Stimulated activated CD8-positive, alpha-beta memory T cell treated with anti-CD3 and anti-CD28 coated beads, Interleukin-12 subunit alpha, Interleukin-12 subunit beta, amount 100 ng/mL, for 4 hours (primary cell): ENCODE measurements at regions not wholly inside any gene's neighbourhood (a gene's known extent, or its start where the extent isn't known, plus 50 kb on each side); places are given as distances from the start of the nearest gene placed in this dataset.

Source experiments
- DNase-seq: peaks from one replicate; pipeline ENCODE4 v3.0.0-alpha.2; 2020; ENCODE audit warnings: low read depth

DNA sequence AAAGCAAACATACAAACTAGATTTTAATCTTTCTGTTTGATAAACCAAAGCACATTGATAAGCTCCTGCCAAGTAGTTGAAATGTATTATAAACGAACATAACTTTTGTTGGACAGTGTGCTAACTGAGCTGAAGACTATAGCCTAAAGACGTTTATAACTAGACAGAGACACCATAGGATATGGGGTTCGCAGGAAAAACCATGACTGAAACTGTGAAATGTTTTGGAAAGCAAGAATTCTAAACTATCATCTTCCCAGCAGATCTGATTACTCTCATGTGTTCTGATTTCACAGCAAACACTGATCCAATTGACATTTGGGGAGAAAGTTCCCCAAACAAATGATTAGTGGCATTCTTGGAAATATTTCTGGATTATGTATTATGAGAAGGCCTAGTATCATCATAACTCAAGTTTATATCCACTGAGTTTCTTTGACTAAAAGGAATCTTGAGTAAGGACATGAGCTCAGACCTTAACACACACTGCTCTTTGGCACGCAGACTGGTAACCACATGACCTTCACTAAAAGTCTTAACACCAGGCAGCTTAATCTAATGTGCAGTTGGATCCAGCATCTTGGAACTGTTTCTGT, 375.2 kb downstream of the ZNF608 start:
- no peak for DNase-seq

DNA sequence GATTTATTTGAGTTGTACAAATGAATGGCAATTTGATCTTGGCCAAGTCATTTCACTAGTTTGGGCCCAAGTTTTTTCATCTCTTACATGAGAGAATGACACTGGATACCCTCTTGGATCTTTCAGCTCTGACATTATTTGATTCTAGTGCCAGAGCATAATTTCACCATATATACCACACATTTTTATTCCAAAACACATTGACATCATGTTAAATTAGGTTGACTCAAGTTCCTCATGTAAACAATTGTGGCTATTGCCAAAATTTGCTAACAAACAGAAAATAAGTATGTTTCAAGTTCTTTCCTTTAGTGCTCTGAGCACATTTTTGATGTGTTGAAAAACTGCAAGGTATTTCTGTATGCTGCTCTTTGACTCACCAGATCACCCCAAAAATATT, 375.8 kb downstream of the ZNF608 start:
- DNase-seq: no peak

DNA sequence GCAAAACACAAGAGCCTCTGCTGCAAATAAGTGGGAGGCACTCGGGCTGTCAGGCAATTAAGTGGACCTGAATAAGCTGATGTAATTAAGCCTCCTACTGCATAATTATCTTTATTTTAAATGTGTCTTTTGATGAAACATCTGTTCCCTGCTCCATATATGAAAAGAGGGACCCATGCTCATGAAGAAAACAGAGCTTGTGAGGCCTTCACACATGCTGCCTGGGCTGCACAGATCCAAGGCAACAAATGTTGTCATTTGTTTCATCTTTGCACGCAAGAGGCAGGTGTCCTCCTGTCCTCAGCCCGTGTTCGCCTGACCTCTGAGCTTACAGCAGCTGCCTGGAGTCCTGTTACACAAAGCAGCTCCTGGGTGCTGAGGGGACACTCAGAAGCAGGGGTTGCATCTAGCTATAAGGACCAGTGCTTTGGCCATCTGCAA, 381.1 kb downstream of the ZNF608 start:
- DNase-seq: no peak

DNA sequence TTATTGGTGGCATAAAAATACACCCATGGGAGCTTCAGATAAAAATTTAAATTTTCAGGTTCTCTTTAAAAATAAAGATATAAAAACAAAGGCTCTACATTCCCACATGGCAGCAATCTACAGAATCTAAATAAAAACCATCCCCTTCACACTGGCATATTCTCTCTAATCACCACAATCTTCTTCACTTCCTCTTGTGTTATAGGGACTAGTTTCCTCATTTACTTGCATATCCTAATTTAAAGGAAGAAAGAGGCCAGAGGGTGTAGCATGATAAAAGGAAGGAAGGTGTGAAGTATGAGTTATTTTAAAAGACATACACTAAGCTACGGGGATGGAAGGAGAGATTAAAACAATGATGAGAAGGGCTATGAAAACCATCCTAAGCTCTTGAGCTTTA, 390.5 kb downstream of the ZNF608 start:
- DNase-seq: no peak

DNA sequence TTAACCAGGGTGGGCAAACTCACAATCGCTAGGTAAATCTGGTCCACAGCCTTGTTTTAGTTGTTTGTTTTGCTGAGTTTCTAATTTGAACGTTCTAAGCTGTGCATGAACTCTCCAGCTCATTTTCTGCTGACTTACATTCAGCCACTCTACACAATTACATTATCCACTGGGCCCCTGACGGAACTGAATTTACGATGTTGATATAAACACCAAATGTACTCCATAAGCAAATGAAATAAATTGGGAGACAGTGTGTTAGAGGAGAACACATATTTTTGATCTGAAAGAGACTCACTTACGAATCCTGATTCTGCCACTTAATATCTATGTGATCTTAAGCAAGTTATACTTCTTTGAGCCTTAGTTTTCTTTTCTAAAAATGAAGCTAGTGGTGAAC, 393.4 kb downstream of the ZNF608 start:
- DNase-seq: no peak

DNA sequence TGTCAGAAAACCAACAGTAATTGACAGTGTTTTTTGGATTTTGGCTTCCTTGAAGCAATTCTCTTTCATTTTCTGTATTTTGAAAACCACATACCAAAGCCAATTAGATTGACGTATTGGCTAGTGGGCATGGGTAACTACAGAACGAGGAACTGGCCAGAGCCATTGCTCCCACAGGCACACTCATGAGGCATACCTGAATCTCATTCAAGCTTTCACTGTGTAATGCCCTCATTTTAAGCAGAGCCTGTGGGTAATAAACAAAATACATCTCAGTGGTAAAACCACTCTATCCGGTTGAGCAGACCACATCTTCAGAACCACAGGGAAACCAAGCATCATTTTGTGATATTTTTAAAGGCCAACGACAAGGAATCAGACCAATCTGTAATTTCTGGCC, 394.1 kb downstream of the ZNF608 start:
- DNase-seq: no peak

DNA sequence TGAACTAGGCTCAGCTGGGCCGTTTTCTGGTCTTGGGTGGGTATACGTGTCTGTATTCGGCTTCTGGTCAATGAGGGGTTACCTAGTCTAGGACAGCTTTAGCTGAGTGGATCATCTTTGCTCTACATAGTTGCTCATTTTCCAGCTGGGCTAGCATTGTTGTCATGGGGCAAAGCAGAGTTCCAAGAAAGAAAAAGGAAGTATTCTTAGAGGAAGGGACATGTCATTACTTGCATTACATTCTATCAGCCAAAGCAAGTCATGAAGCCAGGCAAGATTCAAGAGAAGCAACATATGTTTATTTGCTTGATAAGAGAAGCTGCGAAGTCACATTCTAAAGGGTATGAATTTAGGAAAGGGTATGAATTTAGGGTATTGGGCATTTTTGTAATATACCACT, 396.5 kb downstream of the ZNF608 start:
- no peak for DNase-seq

DNA sequence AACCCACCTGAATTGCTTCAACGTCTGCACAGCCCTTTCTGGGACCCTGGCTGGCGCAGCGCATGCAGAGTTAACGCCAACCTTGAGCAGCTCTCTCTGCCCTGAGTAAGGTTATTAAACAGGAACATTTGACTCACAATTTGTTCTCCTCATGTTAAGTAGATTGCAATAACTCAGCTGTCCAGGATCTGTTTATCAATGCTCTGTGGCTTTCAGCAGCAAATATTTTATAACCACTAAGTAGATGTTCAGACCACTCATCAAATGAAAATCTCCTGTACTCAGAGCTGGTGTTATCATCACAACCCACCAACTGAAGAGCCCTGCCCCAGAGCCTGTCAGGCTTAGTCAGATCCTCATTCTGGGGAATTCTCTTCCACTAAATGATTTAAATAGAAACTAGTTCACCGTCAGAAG, 403.0 kb downstream of the ZNF608 start:
- no peak for DNase-seq

DNA sequence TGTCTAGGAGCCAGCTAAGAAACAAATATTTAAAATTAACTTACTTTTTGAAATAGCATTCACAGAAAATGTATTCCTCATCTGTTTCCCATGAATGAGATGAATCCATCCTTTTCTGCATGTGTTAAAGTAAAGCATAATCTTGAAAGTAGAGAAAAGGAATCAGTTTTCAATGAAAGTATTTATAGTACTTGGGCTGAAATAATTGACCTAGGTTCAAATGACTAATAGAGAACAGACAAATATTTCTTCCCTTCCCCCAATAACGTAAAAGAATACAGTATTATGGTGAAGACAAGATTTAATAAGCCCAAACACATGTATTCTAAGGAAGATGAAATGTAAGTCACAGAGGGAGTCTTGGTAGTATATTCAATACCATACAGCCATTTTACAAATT, 403.5 kb downstream of the ZNF608 start:
- no peak for DNase-seq

DNA sequence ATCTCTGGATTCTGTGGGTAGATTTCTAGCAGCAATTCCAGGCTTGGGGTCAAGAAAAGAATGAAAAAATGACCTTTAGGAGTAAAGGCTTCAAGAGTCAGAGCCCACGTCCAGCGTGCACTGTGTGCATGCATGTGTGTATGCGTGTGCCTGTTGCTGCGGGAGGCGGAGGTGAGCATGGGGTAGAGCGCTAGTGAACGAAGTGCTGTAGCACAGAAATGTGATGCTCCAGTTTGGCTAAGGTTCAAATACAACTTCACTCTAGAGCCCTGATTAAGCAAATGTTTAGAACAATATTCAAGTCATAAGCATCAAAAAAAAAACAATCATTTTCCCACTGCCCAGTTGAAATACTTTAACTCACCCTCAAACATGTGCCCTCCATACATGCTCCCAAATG, 403.9 kb downstream of the ZNF608 start:
- no peak for DNase-seq

DNA sequence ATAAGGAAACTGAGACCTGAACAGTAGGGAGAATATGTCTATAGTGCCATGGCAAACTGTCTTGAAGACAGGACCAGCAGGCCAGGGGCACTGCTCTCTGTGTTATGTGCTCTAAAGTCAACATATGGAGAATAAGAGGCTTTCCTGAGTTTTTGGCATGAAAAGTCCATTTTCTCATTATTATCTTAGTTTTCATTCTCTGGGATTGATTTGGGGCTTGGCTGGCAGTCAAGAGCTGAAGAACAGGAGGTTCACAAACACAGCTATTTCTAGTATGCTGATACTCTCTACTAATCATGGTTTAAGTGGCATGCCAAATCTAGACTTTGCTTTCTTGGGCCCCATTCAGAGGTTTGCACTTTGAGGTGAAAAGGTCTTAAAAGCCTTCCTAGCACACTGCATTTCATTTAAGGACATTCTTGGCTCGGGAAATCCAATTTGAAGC, 404.4 kb downstream of the ZNF608 start:
- no peak for DNase-seq

DNA sequence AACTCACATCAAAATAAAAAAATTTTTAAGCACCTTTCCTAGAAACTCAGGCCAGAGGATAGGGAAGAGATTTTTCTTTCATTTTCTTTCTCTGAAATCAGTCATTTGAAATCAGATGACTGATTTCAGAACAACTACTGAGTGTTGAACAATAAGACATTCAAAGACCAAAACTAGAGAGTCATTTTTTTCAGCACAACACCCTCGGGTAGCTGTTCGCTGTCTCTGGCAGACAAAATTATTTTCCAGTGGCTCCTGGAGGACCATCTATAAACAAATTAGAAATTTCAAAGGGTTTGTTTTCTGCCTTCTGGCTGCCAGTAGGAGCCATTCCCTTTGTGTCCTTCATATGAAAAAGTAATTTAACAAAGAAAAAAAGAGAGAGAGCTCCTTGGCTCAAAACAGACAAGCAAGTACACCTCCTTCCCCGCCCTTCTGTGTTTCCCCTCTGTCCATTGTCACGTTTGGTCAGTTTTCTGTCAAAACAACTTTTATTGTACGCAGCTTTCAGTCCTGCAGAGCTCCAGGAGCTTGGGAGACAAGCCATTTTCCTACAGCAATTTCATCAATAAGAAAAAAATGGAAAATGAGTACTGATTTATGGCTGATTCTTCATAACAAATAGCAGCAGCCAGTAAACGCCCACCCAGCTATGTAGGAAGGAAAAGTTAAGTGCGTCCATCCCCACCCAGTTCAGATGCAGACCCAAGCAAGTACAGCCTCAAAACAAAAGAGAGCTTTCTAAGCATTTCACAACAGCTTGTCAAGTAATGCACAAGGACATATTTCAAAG, 405.2 kb downstream of the ZNF608 start:
- DNase-seq: no peak

DNA sequence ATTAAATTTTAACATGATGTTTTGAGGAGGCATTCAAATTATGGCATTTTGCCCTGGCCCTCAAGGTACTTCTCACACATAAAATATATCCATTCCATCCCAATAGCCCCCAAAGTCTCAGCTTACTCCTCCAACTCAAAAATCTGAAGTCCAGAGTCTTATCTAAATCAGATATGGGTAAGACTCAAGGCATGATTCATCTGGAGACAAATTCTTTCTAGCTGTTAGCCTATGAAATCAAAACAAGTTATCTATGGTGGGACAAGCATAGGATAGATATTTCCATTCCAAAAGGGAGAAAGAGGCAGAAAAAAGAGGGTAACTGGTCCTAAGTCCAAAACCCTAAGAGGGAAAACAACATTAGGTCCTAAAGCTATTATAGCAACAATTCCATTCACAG, 408.4 kb downstream of the ZNF608 start:
- DNase-seq: no peak

DNA sequence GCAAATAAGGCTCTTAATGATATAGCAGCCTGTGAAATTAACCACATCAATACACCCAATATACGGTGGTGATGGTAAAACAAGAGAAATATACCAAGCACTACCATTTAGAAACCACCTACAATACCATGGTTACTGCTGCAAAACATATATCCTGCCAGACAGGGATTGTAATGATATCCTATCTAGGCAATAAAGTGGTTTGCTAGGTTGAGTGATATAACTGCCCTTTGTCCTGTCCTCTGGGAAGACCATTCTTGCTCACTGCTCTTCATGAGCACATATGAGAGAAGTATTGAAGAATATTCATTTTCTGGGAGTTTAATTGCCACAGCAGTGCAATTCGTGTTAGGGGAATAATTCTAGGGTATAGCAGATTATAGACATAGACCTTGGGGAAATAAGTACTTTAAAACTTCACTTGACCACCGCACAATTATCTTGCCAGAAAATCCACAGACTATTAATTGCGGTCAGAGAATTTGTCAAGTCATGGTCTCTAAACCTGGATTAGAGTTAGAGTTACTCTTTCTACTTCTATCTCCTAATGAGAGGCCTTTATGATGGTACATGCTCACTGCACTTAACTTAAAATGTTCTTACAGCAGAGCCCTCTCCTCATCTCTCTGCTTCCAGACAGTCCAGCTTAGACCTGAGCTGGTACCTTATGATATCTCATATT, 413.0 kb downstream of the ZNF608 start:
- no peak for DNase-seq

DNA sequence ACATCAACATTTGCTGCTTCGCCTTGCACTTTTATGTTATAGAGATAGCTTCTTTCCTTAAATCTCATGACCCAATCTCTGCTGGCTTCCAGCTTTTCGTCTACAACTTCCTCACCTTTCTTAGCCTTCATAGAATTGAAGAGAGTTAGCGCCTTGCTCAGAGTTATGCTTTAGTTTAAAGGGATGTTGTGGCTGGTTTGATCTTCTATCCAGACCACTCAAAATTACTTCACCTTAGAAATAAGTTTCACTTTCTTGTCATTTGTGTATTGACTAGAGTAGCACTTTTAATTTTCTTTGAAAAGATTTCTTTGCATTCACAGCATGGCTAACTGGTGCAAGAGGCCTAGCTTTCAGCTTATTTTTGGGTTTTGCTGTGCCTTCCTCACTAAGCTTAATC, 414.2 kb downstream of the ZNF608 start:
- no peak for DNase-seq

DNA sequence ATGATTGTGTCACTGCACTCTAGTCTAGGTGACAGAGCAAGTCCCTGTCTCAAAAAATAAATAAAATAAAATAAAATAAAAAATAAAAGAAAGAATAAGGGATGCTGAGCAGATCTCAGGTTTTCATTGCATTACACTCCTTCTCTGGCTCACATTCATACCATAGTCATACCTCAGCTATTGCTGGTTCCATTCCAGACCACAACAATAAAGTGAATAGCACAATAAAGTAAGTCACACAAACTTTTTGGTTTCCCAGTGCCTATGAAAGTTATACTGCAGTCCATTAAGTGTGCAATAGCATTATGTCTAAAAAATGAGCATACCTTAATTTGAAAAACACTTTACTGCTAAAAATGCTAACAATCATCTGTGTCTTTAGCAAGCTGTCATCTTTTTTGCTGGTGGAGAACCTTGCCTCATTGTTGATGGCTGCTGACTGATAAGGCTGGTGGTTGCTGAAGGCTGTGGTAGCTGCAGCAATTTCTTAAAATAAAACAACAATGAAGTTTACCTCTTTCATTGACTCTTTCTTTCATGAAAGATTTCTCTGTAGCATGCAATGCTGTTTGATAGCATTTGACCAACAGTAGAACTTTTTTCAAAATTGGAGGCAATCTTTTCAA, 415.7 kb downstream of the ZNF608 start:
- DNase-seq: no peak

DNA sequence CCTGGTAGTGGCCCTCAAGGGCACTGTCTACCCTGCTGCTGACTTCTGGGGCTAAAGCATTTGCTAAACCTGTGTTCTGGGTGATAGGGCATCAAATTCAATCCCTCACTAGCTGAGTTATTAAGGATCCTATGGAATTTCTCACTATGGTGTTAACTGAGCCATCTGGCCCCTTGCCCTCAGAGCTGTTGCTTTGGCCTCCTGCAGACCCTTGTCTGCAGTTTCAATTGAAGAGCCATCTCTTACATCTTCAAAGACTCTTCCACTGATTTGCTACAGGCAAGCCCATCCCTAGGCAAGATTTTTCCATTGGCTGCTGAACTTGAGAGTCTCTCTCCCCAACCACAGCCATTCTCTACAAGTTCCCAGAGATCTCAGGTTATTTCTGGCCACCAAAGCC, 418.2 kb downstream of the ZNF608 start:
- no peak for DNase-seq

DNA sequence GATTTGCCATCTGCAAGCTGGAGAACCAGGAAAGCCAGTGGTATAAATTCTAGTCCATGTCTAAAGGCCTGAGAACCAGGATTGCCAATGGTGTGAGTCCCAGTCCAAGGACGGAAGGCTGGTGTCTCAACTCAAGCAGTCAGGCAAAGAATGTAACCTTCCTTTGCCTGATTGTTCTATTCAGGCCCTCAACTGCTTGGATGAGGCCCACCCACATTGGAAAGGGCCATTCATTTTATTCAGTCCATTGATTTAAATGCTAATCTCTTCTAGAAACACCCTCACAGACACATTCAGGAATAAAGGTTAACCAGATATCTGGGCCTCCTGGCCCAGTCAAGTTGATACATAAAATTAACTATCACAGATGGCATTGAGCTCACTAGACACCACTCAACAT, 427.8 kb downstream of the ZNF608 start:
- DNase-seq: no peak

DNA sequence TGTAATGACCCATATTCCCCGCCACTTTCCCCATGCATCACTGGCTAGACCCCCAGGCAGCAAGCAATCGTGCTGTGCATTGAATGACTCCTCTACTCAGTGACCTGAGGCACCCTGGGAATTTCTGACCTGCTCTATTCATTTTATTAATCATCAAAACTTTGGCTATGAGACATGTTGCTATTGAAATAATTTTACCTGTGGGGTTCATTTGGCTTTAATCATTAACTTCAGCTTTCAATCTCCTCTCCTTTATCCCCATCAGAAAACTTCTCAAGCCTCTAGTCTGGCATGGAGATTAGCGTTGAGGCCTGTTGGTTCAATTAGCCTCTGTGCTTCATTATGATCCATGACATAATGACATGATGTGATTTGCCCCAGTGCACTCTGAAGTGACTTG, 429.0 kb downstream of the ZNF608 start:
- DNase-seq: no peak

DNA sequence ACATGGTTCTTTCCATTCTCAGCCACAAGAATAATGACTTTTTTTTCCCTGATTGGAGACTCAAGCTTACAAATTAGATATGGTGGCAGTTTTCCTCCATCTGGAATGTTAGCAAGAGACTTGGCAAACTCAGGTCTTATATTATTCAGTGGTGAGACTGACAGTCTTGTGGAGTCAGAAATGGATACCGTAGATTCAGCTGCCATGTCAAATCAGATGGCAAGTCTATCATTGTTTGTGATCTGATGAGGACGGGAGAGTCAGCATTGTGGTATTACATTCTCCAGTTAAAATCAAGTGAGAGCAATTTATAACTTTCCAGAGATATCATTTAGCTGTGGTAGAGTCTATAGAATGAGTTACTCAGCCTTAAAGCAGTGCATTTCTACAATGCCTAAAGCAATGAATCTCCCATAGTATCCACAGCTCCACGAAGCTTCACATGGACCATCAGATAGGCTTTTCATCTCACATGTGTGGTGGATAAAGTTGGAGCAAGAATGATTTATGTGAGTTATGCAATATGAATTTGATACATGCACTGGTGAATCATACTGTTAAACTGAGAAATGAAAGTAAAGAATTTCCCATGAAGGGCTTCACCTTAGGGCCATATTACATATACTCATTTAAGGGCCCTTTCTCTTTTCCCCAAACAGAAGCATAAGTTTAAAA, 430.6 kb downstream of the ZNF608 start:
- DNase-seq: no peak

DNA sequence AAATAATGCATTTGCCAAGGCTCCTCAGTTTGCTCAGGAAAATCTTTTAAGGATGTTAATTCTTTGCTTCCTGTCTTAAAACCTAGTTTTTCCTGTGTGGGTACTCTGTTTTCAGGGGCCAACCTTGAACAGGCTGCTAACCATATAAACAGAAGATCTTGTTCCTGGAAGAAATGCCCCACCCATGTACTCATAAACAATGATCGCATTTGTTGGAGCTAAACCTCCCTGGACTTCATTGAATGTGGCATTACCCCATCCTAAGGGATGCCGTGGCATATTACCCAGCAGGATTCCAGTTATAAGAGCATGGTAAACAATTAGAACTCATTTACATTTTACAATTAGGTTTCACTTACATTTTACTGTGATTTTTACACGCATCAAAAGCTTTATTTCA, 436.0 kb downstream of the ZNF608 start:
- no peak for DNase-seq

DNA sequence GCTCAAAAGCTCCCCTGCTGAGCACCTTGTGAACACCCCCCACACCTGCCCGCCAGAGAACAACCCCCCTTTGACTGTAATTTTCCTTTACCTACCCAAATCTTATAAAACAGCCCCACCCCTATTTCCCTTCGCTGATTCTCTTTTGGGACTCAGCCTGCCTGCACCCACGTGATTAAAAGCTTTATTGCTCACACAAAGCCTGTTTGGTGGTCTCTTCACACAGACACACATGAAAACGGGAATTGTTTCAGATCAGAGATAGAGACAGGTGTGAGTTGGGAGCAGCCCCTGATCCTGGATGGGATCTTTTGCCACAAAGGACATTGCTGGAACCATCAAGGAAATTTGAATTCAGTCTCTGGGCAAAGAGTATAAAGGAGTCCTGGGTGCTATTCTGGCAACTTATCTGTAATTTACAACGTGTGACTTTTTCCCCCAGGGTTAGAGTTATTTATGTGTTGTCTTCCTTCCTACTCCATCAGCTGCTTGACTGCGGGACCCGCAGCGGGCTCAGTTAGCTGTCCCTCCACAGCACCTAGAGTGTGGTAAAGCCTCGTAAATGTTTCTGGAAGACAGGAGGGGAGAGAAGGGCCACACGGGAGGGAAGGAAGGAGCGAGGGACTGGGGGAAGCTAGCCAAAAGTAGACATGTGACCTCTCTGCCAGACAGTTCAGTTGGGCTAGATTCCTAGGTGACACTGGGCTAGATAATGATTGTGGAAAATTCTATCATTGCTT, 437.0 kb downstream of the ZNF608 start:
- DNase-seq: no peak
